Psoas muscle (tissue), 7 donors: ENCODE measurements at regions not wholly inside any gene's neighbourhood (a gene's known extent, or its start where the extent isn't known, plus 50 kb on each side); places are given as distances from the start of the nearest gene placed in this dataset.

Source experiments
- ATAC-seq, 4 donors: fragments of 200-7000 bp; cut with Tn5 transposase; one replicate each; pipeline ENCODE4 v1.9.1; 2020; ENCODE audit warnings: moderate library complexity in 3 of 4, mild to moderate bottlenecking in 2 of 4
- DNase-seq, 2 donors: peaks; one replicate each; pipeline ENCODE4 v3.0.0-alpha.2; 2020
- H3K27ac ChIP-seq: fragments of 200-600 bp; one replicate; pipeline ENCODE4 v1.8.0; 2022
- H3K27me3 ChIP-seq, 3 donors: fragments of 200-600 bp in 1 of 3; one replicate each; pipeline versions ENCODE4 v1.6.1 to v1.8.0; 2013 to 2022; ENCODE audit warnings: low read length in 2 of 3, mild to moderate bottlenecking in 2 of 3, moderate library complexity in 1 of 3; ENCODE audit not compliant: insufficient read depth in 3 of 3
- H3K36me3 ChIP-seq, 2 donors: fragments of 200-600 bp in 1 of 2; one replicate each; pipeline versions ENCODE4 v1.6.1 to v1.8.0; 2013 to 2022; ENCODE audit warnings: low read depth in 1 of 2, mild to moderate bottlenecking in 1 of 2, moderate library complexity in 1 of 2; ENCODE audit not compliant: insufficient read depth in 1 of 2
- H3K4me1 ChIP-seq: fragments of 200-600 bp; one replicate; pipeline ENCODE4 v1.8.0; 2022
- H3K4me3 ChIP-seq: fragments of 200-600 bp; one replicate; pipeline ENCODE4 v1.8.0; 2022; ENCODE audit warnings: mild to moderate bottlenecking
- H3K9me3 ChIP-seq: fragments of 200-600 bp; one replicate; pipeline ENCODE4 v1.8.0; 2022
- WGBS, 3 donors: extraction: QIAGEN DNeasy Blood & Tissue Kit; methylation state at CpG; one replicate each; pipeline versions ENCODE4 v1.1.6 to v1.1.7; 2013; 5-methylcytosine and 5-hydroxymethylcytosine counted together
- intact Hi-C, 2 donors: fragments of 100-400 bp; cut with DNase I; formaldehyde crosslinking; loops; one replicate each; pipeline versions ENCODE4 v1.11.0 to v1.14.2; 2022
- TF ChIP-seq, protein P1 (sequence below): fragments of 200-600 bp; IDR thresholded peaks from one replicate; pipeline ENCODE4 v1.8.0; 2022; ENCODE audit warnings: antibody characterized with exemption
- donor health status: healthy with polysubstance abuse.
- donor health status: DM: no; HTN: no; CAD: no; lungs with moderate emphysema.
- donor health status: Bipolar disorder and iron deficiency.
- donor health status: healthy.
- donor health status: DM: yes; HTN: yes; CAD: no.
- donor health status: DM: no; HTN: no; CAD: no.
- donor health status: DM: yes; HTN: yes; CAD: no.

GRCh38 chr2:138267161-138267901 is 234.2 kb upstream of the SPOPL start:
- Histone ChIP-seq H3K27ac (no peak overlapping the region), H3K36me3 (no peaks in the 10 kb centered on the region), H3K9me3 (no peaks in the 10 kb centered on the region), H3K4me3 (no peak overlapping the region), H3K27me3 (no peaks in the 10 kb centered on the region), H3K4me1 (no peaks in the 10 kb centered on the region)
- intact Hi-C loops = no loop called here
- no peak for ATAC-seq
- WGBS, 3 donors = 63 to 86% (median 67%) methylated on average over 4 of the region's 4 CpGs
- DNase-seq = no peak
- TF ChIP-seq, protein P1, sequence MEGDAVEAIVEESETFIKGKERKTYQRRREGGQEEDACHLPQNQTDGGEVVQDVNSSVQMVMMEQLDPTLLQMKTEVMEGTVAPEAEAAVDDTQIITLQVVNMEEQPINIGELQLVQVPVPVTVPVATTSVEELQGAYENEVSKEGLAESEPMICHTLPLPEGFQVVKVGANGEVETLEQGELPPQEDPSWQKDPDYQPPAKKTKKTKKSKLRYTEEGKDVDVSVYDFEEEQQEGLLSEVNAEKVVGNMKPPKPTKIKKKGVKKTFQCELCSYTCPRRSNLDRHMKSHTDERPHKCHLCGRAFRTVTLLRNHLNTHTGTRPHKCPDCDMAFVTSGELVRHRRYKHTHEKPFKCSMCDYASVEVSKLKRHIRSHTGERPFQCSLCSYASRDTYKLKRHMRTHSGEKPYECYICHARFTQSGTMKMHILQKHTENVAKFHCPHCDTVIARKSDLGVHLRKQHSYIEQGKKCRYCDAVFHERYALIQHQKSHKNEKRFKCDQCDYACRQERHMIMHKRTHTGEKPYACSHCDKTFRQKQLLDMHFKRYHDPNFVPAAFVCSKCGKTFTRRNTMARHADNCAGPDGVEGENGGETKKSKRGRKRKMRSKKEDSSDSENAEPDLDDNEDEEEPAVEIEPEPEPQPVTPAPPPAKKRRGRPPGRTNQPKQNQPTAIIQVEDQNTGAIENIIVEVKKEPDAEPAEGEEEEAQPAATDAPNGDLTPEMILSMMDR = no peak

- ATAC-seq = no peak
- intact Hi-C loops = no loop called here
- Histone ChIP-seq H3K27me3 (no peaks in the 10 kb centered on the region), H3K4me3 (no peak overlapping the region), H3K4me1 (no peaks in the 10 kb centered on the region), H3K27ac (no peak overlapping the region), H3K9me3 (no peaks in the 10 kb centered on the region), H3K36me3 (no peaks in the 10 kb centered on the region)
- TF ChIP-seq, protein P1 = no peak
- no peak for DNase-seq
These were observed 233.7 kb upstream of the SPOPL start for GRCh38 chr2:138267902-138268254.

GRCh38 chr2:138269765-138270164 is 231.8 kb upstream of the SPOPL start:
- Histone ChIP-seq H3K9me3 (no peaks in the 10 kb centered on the region), H3K4me3 (no peak overlapping the region), H3K4me1 (no peaks in the 10 kb centered on the region), H3K36me3 (no peaks in the 10 kb centered on the region), H3K27me3 (no peaks in the 10 kb centered on the region), H3K27ac (no peak overlapping the region)
- DNase-seq (no peak), ATAC-seq (no peak)
- WGBS, 3 donors = 90 to 92% (median 92%) methylated on average over 1 of the region's 1 CpG
- intact Hi-C loops = no loop called here
- TF ChIP-seq, protein P1 = no peak

DNA sequence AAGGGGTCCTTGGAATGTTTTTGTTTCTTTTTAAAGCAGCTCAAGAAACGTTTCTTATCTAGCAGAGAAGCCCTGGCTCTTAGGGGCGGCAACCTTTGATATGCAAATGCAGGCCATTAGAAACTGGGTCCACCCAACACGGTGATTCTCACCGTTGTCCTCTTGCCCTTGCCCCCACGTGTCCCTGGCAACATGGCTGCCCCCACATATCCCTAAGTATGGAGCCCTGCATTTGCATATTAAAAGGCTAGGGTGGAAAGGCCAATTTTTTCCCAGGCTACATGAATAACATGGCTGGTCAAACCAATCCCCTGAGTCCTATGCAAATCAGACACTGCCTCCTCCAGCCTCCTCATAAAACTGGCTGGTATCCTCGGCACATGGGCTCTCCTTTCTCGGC is 230.1 kb upstream of the SPOPL start:
- H3K4me3 ChIP-seq = no peak overlapping the region

More for the DNA sequence above, 230.1 kb upstream of the SPOPL start:
- Histone ChIP-seq H3K27me3 (no peaks in the 10 kb centered on the region), H3K4me1 (no peaks in the 10 kb centered on the region), H3K9me3 (no peaks in the 10 kb centered on the region), H3K27ac (no peak overlapping the region), H3K36me3 (no peaks in the 10 kb centered on the region)
- DNase-seq (no peak), ATAC-seq (no peak)
- intact Hi-C loops = no loop called here
- 66 to 74% (median 70%) methylated on average over 7 of the region's 7 CpGs for WGBS, 3 donors
- TF ChIP-seq, protein P1 = no peak
